Uterus (tissue), 2 donors: ENCODE measurements at regions not wholly inside any gene's neighbourhood (a gene's known extent, or its start where the extent isn't known, plus 50 kb on each side); places are given as distances from the start of the nearest gene placed in this dataset.

Source experiments
- CTCF ChIP-seq, 4 experiments: fragments of 200-600 bp in 2 of 4; fragments of 450-650 bp in 2 of 4; sonication (generic) in 2 of 4; IDR thresholded peaks; one replicate each; pipeline ENCODE4 v1.5.1; 2016 to 2019; ENCODE audit warnings: antibody characterized with exemption in 4 of 4, mild to moderate bottlenecking in 2 of 4, moderate library complexity in 1 of 4
- POLR2A ChIP-seq, 2 donors: fragments of 450-650 bp; IDR thresholded peaks; one replicate each; pipeline ENCODE4 v1.6.1; 2016; ENCODE audit warnings: antibody characterized with exemption in 2 of 2, mild to moderate bottlenecking in 1 of 2, moderate library complexity in 1 of 2

GRCh38 chr6:85395746-85396145 lies 54.1 kb upstream of the NT5E start:
- TF ChIP-seq POLR2A (IDR thresholded peaks at IDR 0.05) = no peak
- no peak for TF ChIP-seq CTCF (IDR thresholded peaks at IDR 0.05)
